Tibial nerve (tissue), 4 donors: ENCODE measurements at regions not wholly inside any gene's neighbourhood (a gene's known extent, or its start where the extent isn't known, plus 50 kb on each side); places are given as distances from the start of the nearest gene placed in this dataset.

ENCODE experiments used
- EP300 ChIP-seq, 2 donors: sonication (generic); formaldehyde crosslinking; IDR thresholded peaks; one replicate each; pipeline ENCODE4 v1.6.1; 2017; ENCODE audit warnings: antibody characterized with exemption in 2 of 2, mild to moderate bottlenecking in 1 of 2
- TF ChIP-seq, protein P1 (sequence below), 5 experiments: fragments of 200-600 bp in 3 of 5; fragments of 450-650 bp in 2 of 5; sonication (generic) in 3 of 5; IDR thresholded peaks; one replicate each; pipeline ENCODE4 v1.5.1; 2016 to 2019; ENCODE audit warnings: antibody characterized with exemption in 5 of 5, mild to moderate bottlenecking in 3 of 5, moderate library complexity in 2 of 5

DNA sequence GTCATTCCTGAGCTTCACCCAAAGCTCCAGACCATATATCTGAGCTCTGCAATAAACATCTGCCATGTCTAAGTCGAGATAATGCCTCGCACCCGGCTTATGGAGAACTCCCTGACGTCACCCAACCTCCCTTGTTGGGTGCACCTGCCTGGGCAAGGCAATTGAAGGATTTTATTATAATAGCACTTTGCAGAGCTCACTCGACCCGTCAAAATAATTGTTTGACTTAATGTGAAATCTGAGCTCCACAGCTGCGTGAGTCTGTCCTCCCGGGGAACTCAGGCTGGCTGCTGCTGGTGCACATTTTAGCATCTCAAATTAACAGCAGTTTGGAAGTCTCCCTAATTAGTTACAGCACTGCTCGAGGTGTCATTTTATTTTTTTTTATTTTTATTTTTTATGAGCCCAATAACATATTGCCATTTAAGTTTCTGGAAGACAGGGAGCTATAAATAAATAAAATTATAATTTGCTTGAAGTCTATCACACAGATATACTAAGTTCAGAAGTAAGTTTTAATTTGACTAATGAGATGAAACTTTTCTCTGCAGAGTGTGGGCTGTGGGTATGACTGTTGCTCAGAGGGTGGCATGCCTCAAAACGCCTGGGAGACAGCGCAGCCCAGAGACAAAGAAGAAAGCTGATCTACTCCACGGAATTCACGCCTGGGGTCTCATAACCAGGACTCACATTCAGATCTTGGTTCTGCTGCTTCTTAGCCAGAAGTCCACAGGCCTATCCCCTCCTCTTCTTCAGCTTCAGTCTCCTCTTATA, 401.4 kb upstream of the C16orf82 start:
- TF ChIP-seq, protein P1, sequence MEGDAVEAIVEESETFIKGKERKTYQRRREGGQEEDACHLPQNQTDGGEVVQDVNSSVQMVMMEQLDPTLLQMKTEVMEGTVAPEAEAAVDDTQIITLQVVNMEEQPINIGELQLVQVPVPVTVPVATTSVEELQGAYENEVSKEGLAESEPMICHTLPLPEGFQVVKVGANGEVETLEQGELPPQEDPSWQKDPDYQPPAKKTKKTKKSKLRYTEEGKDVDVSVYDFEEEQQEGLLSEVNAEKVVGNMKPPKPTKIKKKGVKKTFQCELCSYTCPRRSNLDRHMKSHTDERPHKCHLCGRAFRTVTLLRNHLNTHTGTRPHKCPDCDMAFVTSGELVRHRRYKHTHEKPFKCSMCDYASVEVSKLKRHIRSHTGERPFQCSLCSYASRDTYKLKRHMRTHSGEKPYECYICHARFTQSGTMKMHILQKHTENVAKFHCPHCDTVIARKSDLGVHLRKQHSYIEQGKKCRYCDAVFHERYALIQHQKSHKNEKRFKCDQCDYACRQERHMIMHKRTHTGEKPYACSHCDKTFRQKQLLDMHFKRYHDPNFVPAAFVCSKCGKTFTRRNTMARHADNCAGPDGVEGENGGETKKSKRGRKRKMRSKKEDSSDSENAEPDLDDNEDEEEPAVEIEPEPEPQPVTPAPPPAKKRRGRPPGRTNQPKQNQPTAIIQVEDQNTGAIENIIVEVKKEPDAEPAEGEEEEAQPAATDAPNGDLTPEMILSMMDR (IDR thresholded peaks at IDR 0.05), result no peak
- no peak for TF ChIP-seq EP300 (IDR thresholded peaks at IDR 0.05)
